HG03159 (cell line): ENCODE measurements at regions not wholly inside any gene's neighbourhood (a gene's known extent, or its start where the extent isn't known, plus 50 kb on each side); places are given as distances from the start of the nearest gene placed in this dataset.
"Not testable (repeated sequence)": the region's sequence is repeated elsewhere in the genome, so short reads cannot be mapped to it uniquely, and the experiment has no call there.

ENCODE experiments used
- ATAC-seq: cut with Tn5 transposase; IDR thresholded peaks from one replicate; pipeline ENCODE4 v1.9.1; 2021; ENCODE audit warnings: mild to moderate bottlenecking, moderate library complexity; ENCODE audit not compliant: unreplicated experiment

DNA sequence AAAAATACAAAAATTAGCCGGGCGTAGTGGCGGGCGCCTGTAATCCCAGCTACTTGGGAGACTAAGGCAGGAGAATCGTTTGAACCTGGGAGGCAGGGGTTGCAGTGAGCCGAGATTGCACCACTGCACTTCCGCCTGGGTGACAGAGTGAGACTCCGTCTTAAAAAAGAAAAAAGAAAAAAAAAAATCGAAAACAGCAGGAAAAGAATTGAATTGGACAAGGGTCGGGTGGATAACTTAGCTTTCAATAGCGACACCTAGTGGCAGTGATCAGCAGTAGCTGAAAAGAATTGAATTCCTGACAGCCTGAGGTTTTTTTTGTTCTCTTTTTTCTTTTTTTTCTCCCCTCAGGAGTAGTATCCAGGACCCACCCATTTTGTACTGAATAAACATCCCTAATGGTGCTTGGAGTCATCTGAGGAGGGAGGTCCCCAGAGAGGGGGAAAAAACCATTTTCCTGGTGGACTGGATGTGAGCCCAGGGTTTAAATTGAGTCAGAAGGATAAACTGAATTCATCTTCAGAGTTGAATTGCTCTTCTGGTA is 55.1 kb downstream of the CYCS start:
- no peak for ATAC-seq

DNA sequence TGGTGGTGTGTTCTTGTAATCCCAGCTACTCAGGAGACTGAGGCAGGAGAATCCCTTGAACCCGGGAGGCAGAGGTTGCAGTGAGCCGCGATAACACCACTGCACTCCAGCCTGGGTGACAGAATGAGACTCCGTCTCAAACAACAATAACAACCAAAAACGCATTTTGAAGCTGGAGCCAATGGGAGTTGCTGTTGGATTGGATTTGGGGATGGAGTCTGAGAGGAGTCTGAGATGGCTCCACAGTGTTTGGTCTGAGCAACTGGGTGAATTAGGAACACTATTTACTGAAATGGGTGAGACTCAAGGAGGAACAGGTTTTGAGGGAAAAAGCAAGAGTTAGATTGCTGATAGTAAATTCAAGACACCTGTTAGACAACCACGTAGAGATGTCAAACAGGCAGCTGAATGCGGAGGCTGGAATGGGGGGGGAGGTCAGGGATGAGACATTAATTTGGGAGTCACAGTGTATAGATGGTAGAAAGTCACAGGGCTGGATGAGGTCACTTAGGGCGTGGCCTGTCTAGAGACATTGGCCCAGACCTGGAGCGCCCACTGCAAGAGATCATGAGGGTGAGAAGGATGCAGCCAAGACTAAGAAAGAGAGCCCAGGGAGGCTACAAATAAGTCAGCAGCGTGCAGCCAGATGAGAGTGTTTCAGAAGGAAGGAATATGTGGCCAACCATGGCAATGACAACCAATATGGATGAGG is 56.4 kb downstream of the CYCS start:
- ATAC-seq: no peak

DNA sequence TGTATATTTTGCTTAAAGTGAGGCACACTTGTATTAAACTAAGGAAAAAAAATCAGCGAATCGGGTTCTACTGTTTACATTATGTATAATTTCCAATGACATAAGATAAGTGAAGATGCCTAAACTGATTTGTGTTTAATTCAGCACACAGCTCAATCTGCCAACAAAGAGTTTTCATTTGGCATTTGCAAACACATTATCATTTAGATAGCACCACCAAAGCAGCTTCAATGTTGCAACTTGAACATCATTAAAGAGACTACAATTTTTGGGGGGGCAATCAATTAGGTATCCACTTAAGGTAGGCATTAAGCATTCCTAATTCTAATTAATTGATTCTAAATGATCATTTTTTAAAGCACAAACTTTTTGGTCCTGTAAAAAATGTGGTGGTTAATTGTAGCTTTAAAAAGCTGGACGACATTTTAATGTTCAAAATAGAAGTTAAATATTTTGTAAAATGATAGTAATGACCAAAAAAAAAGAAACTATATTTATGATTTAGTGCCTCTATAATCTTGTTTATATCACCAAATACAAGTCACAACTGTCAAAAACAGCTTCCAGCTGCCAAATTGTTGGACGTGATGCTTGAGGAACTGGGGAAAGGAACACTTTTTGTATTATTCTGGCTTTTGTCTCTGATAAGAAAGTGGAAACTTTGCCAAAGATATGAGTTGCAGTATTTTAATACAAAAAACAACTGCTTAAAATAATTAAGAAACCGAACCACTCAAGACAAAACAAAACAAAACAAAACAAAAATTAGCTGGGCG is 57.1 kb downstream of the CYCS start:
- no peak for ATAC-seq

DNA sequence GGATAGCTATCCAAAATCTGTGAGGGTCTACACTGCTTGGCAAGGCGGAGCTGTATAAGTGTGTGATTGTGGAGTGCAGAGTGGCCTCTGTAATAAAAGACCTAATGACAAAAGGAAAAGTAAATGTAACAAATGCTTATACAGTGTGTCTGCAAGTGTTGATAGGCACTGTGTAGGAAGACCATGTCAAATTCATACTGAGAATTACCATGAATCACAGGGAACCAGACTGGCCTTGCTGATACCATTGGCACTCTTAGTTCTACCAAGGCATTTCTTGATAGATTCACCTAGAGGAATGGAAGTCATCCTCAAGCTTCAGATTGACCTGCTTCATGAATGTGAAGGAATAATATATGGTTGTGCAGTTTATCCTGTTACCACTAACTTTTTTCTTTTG is 58.8 kb downstream of the CYCS start:
- ATAC-seq: no peak

DNA sequence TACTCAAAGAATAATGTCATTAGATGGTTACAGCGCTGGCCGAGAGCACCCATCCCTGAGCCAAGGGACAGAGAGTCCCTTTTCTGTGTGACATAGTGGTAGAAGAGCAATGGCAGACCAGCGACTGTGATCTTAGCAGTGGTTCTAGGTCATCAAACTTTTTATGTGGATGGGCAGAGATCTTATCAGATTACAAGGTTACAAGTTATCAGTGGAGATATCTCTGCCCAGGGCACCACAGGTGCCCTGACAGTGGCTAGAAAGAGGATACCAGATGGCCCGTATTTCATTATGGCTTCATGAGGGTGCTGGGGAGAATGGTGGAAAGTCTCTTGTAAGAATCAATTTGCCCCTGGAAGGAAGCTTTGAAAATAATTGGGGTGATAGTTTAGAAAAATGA is 62.7 kb downstream of the CYCS start:
- ATAC-seq: no peak

DNA sequence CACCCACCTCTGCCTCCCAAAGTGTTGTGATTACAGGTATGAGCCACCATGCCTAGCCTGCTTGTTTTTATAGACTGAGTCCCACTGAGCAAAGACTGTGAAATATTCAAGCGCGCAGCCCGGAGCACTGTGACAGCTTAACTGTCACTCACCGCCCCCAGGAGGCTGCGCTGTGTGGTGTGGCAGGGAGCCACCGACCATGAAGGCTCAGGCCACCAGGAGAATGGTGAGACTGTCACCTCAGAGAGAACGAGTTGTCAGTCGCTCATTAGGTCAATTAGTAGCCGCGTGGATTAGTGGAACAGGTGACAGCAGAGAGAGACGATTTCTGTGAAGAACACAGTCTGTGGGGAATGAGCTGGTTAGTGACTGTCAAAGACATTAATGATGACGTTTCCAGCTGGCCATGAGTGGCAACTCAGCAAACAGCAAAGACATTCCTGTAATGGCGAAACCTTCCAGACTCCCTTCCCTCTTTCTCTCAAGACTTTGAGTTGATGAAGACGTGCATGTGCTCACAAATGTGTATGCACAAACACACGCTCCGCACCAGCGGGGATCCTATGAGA is 64.5 kb downstream of the CYCS start:
- ATAC-seq: no peak

DNA sequence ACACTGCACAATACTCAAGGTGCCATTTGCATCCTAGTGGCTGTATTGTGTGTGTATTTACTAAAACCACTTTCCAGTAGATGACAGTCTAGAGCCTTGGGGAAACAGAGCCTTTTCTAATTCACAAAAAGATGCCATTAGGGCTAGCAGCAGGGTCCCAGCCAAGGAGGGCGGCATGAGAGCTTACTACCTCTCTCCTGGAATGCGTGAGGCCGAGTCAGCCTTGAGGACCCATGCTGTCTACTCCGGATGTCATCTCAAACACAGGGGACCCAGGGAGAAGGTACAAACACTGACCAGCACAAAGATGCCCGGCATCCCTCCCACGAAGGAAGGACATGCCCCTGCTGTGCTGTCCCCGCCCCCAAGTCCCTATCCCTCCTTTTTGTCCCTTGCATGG is 65.5 kb downstream of the CYCS start:
- no peak for ATAC-seq

DNA sequence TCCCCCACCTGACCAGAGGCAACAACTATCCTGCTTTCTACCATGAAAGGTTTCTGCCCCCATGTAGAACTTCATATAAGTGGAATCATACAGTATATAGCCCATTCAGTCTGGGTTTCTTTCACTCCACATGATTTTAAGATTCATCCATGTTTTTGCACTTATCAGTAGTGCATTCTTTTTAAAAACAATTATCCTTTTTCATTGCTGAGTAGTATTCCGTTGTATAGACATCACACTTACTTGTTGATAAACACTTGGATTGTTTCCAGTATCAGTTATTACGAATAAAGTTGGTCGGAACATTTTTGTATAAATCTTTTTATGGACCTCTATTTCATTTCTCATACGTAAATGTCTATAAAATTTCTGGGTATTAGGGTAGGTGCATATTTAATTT is 68.7 kb downstream of the CYCS start:
- ATAC-seq: no peak

DNA sequence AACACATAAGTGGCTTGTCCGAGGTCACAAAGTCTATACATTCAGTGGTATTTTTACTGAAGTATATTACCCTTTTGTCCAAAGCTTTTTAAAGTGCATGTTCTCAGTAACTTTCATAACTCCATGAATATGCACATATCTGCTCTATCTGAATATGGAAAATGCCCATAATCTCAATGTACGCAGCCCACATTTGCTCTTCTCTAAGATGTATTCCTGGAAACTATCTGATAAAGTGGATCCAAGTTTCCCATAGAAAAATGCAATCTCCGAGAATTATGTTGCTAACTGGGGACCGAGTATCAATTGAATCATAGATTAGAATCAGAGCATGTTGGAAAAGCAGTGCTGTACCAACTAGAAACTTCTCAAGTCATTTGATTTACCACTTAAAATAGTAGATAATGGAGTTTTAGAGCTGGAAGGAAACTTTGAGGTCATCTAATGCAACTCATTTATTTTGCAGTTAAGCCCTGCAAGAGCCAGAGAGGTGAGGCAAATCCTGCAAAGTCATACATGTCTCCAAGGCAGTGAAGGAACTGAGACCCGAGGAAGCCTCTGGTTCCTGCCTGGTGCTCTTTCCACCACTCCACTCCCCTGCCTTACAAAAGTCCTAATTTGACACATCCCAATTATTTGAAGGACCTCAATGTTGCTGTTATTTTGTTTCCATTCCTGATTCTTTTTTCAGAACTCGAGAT is 69.4 kb downstream of the CYCS start:
- ATAC-seq: no peak

DNA sequence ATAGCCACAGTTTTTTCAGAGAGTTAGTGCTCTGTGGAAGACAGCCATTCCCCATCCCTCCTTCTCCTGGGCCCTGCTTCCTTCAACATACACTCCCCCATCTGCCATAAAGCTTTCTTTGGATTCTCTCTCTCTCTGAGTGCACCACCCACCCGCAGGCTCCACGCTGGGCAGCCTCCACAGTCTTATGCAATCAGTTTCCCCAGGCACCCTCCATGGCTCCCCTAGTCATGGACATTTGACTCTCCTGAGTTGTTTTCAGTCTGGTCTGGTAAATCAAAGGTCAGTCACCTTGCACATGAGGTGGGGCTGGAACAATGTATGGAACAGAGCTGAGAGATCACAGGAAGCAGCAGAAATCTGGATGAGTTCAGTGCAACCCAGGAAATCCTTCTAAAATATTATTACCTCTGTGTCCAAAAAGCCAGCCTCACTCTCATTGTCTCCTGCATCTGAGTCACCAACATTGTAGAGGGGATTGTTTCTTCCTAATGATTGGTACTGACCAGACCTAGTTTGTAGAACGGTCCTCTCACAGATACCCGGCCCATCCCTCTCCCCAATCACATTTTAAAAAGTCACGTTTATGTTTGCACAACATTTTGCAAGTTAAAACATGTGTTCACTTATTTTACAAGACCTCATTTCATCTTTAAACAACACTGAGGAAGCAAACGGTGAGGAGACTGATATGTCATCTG is 70.1 kb downstream of the CYCS start:
- ATAC-seq: no peak

DNA sequence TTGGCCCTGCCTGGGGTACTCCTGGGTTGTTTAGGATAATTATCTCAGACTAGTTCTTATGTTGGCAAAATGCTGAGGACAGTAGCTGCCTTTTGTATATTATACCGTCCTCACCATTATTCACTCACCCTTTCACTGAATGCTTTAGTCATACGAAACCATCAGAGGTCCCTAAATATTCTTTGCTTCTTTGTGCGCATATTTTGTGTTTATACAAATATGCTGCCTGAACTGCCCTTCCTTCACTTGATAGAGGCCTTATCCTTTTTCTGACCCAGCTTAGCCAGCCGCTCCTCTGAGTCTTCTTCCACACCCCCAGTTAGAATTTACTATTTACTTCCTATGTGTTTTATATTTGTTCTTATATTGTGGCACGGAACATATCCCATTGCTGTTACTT is 70.2 kb upstream of the OSBPL3 start:
- ATAC-seq: no peak

DNA sequence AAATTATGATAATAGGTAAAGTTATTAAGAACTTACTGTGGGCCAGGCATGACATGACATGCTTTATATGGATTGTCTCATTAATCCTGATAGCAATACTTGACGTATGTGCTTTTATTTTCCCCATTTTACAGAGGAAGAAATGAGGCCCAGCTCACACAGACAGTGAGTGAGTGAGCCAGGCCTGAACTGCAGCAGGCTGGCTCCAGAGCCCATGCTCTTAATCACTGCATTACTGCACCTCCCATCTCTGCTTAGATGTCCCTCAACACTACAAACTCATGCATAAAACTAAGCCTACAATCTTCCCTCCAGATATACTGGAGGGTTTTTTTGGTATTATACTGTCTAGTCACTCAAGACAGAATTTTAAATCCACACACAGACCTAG is 68.5 kb upstream of the OSBPL3 start:
- no peak for ATAC-seq

DNA sequence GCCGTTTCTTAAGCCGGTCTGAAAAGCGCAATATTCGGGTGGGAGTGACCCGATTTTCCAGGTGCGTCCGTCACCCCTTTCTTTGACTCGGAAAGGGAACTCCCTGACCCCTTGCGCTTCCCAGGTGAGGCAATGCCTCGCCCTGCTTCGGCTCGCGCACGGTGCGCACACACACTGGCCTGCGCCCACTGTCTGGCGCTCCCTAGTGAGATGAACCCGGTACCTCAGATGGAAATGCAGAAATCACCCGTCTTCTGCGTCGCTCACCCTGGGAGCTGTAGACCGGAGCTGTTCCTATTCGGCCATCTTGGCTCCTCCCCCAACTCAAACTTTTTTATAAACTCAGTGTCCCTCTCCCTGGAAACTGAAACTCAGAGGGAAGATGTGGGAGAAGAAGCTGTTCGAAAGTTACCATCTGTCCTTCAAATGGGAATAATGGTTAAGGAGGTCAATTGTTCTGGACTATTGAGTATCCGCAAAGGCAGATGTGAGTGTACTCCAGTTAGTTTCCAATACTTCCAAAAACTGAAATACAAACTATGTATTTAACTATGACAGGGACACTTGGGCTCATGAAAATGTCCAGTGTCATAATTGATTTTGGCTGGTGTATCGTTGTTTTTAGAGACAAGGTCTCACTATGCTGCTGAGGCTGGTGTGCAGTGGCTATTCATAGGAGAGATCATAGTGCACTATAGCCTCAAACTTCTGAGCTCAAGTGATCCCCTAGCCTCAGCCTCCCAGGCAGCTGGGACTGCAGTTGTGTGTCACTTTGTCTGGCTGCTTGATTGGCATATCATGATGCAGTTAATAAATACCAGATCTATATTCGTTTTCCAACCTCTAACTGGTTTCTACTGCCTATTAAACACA is 67.8 kb upstream of the OSBPL3 start:
- not testable (repeated sequence) for ATAC-seq

DNA sequence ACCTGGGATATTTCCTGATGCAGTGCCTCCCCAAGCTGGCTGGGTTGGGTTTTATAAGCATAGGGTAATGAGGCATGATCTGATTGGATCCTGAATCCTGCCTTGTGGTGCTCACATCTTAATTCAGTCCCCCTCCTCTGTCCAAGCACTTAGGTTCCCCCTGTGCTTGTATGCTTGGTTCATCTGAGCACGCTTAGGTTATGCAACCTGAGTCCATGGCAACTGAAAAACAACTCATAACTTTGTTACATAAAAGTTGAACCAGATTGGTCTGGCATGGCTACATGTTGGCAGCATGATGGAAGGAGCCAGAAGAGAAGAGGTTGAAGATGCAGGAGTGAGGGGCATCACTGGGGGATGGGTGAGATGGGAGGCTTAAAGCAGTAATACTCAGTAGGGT is 57.3 kb upstream of the OSBPL3 start:
- no peak for ATAC-seq

DNA sequence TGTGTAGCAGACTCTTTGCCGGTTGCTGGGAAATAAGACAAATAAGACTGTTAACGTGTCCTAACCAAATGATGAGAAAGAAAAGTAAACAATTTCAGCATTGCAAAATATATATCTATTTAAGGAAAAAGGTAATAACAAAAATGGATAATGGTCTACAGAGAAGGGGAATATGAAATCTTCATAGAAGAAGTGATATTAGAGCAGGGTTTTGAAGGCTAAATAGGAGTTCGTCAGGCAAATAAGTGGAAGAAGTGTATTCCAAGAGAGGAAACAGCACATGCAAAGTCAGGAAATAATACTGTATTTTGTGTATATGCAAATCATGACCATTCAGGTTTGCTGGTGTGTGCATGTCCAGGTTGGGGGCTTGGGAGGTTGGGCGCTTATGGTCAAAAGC is 55.3 kb upstream of the OSBPL3 start:
- ATAC-seq: no peak

DNA sequence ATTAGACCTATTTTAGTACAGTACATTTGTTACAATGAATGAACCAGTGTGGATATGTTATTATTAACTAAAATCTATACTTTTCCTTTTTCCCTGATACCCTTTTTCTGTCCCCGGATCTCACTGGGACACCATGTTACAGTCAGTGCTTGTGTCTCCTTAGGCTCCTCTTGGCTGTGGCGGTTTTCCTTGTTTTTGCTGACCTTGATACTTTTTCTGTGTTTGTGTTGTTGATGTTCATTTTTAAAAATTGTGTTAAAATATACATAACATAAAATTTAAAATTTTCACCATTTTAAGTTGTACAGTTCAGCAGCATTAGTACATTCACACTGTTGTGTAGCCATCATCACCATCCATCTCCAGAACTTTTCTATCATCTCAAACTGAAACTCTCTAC is 54.2 kb upstream of the OSBPL3 start:
- no peak for ATAC-seq

DNA sequence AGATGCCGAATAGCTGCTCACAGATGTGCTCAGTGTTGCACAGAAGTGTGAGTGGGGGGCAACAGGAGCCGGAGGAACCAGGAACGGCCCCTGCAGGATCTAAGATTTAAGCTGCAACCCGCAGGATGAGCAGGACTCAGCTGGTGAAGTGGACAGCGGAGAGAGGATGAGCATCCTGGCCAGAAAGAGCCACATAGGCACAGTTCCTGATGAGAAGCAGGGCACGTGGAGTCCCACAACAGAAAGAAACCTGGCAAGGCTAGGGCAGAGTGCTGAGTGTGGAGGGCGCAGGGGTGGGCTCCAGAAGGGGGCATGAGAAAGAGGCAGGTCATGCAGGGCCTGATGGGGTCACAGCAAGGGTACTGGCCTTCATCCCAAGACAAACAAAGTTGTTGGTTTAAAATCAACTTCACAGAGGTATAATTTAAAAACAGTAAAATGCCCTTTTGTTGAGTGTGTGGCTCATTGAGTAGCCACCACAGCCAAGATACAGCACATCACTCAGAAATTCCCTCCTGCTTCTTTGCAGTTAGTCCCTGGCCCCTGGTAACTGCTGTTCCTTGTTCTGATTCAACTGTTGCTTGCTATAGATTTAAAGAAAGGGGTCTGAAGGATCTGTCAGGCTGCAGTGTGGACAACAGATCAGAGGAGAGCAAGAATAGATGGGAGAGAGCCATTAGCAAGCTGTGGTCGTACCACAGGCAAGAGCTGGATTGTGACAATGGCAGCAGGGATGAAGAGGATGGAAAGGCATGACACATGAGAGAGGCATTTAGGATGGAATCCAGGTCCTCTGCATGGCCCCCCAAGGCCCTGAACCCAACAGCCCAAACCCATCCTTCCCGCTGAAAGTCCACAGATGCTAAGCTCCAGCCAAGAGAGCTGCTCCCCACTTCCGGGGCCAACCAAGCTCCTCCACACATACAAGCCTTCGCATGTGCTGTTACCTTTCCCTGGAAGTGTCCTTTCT is 53.1 kb upstream of the OSBPL3 start:
- ATAC-seq: no peak

DNA sequence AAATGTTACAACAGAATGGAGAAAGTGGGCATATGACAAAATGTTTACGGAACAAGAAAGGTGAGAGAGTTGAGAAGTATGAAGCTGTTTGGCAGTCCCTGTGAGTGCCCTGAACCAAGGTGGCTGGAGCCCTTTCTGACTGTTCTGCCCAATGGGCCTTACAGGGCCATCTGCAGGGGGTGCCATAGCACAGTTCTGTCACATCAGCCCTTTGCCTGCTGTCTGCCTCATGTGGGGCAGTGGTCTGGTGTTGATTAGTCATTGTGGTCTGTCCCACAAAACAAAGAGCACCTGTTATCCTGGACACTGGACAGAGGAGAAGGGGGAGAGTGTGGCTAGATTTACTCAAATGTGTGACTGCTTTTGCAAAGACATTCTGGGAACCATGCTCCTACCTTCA is 51.5 kb upstream of the OSBPL3 start:
- peak; percentile 44 for ATAC-seq

DNA sequence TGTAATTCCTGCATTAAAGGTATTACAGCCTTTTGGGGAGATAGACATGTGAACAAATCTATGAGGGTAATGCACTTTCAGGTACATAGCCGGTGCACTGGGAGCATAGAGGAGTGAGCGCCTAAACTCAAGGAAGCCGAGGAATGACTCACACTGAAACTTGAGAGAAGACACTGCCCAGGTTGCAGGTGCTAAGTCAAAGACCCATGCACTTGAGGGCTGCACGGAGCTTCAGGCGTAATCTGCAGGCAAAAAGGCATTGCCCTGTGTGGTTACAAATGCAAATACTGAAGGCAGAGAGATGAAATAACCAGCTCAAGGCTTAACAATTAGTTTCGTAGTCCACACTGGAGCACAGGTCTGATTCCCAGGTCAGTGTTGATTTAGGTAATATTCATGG is 51.0 kb upstream of the OSBPL3 start:
- peak; percentile 88 for ATAC-seq
